B cell (primary cell): ENCODE measurements at regions not wholly inside any gene's neighbourhood (a gene's known extent, or its start where the extent isn't known, plus 50 kb on each side); places are given as distances from the start of the nearest gene placed in this dataset.

Experiments used
- ATAC-seq: fragments of 200-7000 bp; cut with Tn5 transposase; one replicate; pipeline ENCODE4 v1.10.0; 2021; ENCODE audit warnings: low read depth, mild to moderate bottlenecking, moderate number of reproducible peaks, moderate library complexity
- CTCF ChIA-PET: fragments of 350-600 bp; sonication (Branson Sonifier 250); formaldehyde crosslinking; loops from one replicate; lab custom pipeline; 2021; ENCODE audit warnings: antibody characterized with exemption, inconsistent platforms; lab: Charles Lee
- POLR2A ChIA-PET: fragments of 350-600 bp; sonication (Branson Sonifier 250); formaldehyde crosslinking; loops from one replicate; lab custom pipeline; 2021; ENCODE audit warnings: antibody characterized with exemption; lab: Charles Lee
- DNase-seq: peaks from one replicate; pipeline ENCODE4 v3.0.0; 2013
- H2AFZ ChIP-seq: 2 replicates; pipeline ENCODE4 v1.6.1; 2012; ENCODE audit warnings: mild to moderate bottlenecking, low read depth, low read length; ENCODE audit not compliant: insufficient read depth, poor library complexity, severe bottlenecking
- H3K27ac ChIP-seq, 2 donors: 1 replicate in 1 of 2; 2 replicates in 1 of 2; pipeline ENCODE4 v1.5.1; 2012 to 2013; ENCODE audit warnings: low read length in 2 of 2, mild to moderate bottlenecking in 2 of 2, moderate library complexity in 1 of 2
- H3K27me3 ChIP-seq, 4 experiments: fragments of 200-600 bp in 1 of 4; sonication (generic) in 1 of 4; replicated peaks in 1 of 4; 1 replicate in 2 of 4; 2 replicates in 2 of 4; pipeline versions ENCODE4 v1.6.1 to v1.7.0; 2013 to 2016; ENCODE audit warnings: low read length in 3 of 4, mild to moderate bottlenecking in 2 of 4, mixed read lengths in 1 of 4, moderate library complexity in 1 of 4; ENCODE audit not compliant: insufficient read depth in 4 of 4, control insufficient read depth in 3 of 4; ENCODE audit errors: control extremely low read depth in 1 of 4
- H3K36me3 ChIP-seq, 2 experiments: replicated peaks in 1 of 2; 1 replicate in 1 of 2; 2 replicates in 1 of 2; pipeline versions ENCODE4 v1.6.1 to v1.7.1; 2013; ENCODE audit warnings: low read length in 1 of 2; ENCODE audit not compliant: insufficient read depth in 2 of 2, control insufficient read depth in 1 of 2; ENCODE audit errors: control extremely low read depth in 1 of 2, extremely low read depth in 1 of 2
- H3K4me1 ChIP-seq, 2 donors: fragments of 200-600 bp in 1 of 2; sonication (generic) in 1 of 2; 1 replicate in 1 of 2; 2 replicates in 1 of 2; pipeline versions ENCODE4 v1.5.1 to v1.6.1; 2013 to 2017; ENCODE audit warnings: low read length in 2 of 2; ENCODE audit not compliant: control insufficient read depth in 2 of 2, insufficient read depth in 2 of 2
- H3K4me2 ChIP-seq: replicated peaks from 2 replicates; pipeline ENCODE3; 2012; ENCODE audit warnings: mild to moderate bottlenecking, low read depth, low read length; ENCODE audit not compliant: poor library complexity, severe bottlenecking
- H3K4me3 ChIP-seq, 5 experiments: fragments of 200-600 bp in 1 of 5; sonication (generic) in 1 of 5; 1 replicate in 3 of 5; 2 replicates in 2 of 5; pipeline versions ENCODE4 v1.5.1 to v1.7.0; 2011 to 2016; ENCODE audit warnings: low read length in 4 of 5, mild to moderate bottlenecking in 4 of 5, low read depth in 2 of 5, control low read depth in 1 of 5, moderate library complexity in 1 of 5; ENCODE audit not compliant: insufficient read depth in 1 of 5; ENCODE audit errors: control extremely low read depth in 1 of 5, extremely low read depth in 1 of 5
- H3K79me2 ChIP-seq: fragments of 200-600 bp; sonication (generic); one replicate; pipeline ENCODE4 v1.6.0; 2016; ENCODE audit warnings: low read length; ENCODE audit not compliant: control insufficient read depth, insufficient read depth
- H3K9ac ChIP-seq: fragments of 200-600 bp; sonication (generic); 2 replicates; pipeline ENCODE4 v1.6.1; 2017; ENCODE audit warnings: mild to moderate bottlenecking, low read length, moderate library complexity
- H3K9me3 ChIP-seq, 3 donors: one replicate each; pipeline versions ENCODE4 v1.6.1 to v1.7.1; 2013; ENCODE audit warnings: low read length in 2 of 3; ENCODE audit not compliant: control insufficient read depth in 2 of 3, insufficient read depth in 1 of 3; ENCODE audit errors: control extremely low read depth in 1 of 3
- H4K20me1 ChIP-seq: 2 replicates; pipeline ENCODE4 v1.6.0; 2012; ENCODE audit warnings: mild to moderate bottlenecking, low read length; ENCODE audit not compliant: insufficient read depth, control insufficient read depth, poor library complexity, severe bottlenecking
- H3K27ac Mint-ChIP-seq: one replicate; pipeline ENCODE4 v1.8.0; 2021; ENCODE audit warnings: mixed read lengths
- H3K27me3 Mint-ChIP-seq: one replicate; pipeline ENCODE4 v1.8.0; 2021; ENCODE audit warnings: mixed read lengths
- H3K4me1 Mint-ChIP-seq: one replicate; pipeline ENCODE4 v1.8.0; 2021; ENCODE audit warnings: mixed read lengths
- H3K4me3 Mint-ChIP-seq: one replicate; pipeline ENCODE4 v1.8.0; 2021; ENCODE audit warnings: mixed read lengths
- H3K9me3 Mint-ChIP-seq: one replicate; pipeline ENCODE4 v1.8.0; 2022; ENCODE audit warnings: mixed read lengths; ENCODE audit not compliant: insufficient read depth
- EZH2 ChIP-seq: IDR thresholded peaks from 2 replicates; pipeline ENCODE4 v1.6.1; 2012; ENCODE audit warnings: borderline replicate concordance, low read depth, mild to moderate bottlenecking, moderate library complexity, low read length; ENCODE audit not compliant: insufficient read depth, poor library complexity, severe bottlenecking
- WGBS: methylation state at CpG from one replicate; pipeline ENCODE4 v1.1.5; 2013; ENCODE audit warnings: missing lambda C conversion rate; ENCODE audit not compliant: insufficient coverage; 5-methylcytosine and 5-hydroxymethylcytosine counted together
- intact Hi-C: fragments of 100-400 bp; cut with micrococcal nuclease; formaldehyde crosslinking; loops from one replicate; pipeline ENCODE4 v1.10.0; 2022
- TF ChIP-seq, protein P1 (sequence below): fragments of 200-600 bp; IDR thresholded peaks from one replicate; pipeline ENCODE4 v1.8.0; 2022; ENCODE audit warnings: antibody characterized with exemption, mild to moderate bottlenecking

GRCh38 chr1:81414488-81415015, 386.2 kb upstream of the ADGRL2 start:
- Histone ChIP-seq H3K9ac (no peak overlapping the region), H3K27ac (no peak overlapping the region), H3K4me3 (no peak overlapping the region), H3K9me3 (no peaks in the 10 kb centered on the region), H3K79me2 (no peaks in the 10 kb centered on the region), H3K27me3 (no peaks in the 10 kb centered on the region), H2AFZ (no peak overlapping the region), H3K36me3 (no peaks in the 10 kb centered on the region), H3K4me1 (no peaks in the 10 kb centered on the region), H4K20me1 (no peaks in the 10 kb centered on the region), H3K4me2 (no peak overlapping the region)
- TF ChIP-seq EZH2, result no peak
- TF ChIP-seq, protein P1, sequence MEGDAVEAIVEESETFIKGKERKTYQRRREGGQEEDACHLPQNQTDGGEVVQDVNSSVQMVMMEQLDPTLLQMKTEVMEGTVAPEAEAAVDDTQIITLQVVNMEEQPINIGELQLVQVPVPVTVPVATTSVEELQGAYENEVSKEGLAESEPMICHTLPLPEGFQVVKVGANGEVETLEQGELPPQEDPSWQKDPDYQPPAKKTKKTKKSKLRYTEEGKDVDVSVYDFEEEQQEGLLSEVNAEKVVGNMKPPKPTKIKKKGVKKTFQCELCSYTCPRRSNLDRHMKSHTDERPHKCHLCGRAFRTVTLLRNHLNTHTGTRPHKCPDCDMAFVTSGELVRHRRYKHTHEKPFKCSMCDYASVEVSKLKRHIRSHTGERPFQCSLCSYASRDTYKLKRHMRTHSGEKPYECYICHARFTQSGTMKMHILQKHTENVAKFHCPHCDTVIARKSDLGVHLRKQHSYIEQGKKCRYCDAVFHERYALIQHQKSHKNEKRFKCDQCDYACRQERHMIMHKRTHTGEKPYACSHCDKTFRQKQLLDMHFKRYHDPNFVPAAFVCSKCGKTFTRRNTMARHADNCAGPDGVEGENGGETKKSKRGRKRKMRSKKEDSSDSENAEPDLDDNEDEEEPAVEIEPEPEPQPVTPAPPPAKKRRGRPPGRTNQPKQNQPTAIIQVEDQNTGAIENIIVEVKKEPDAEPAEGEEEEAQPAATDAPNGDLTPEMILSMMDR, result no peak
- no peaks in the 10 kb centered on the region for H3K9me3 Mint-ChIP-seq
- H3K27me3 Mint-ChIP-seq, result no peaks in the 10 kb centered on the region
- CTCF ChIA-PET, result no interaction called here
- no peak for ATAC-seq
- no peak overlapping the region for H3K4me3 Mint-ChIP-seq
- intact Hi-C loops, result no loop called here
- POLR2A ChIA-PET, result no interaction called here
- WGBS, result 19% methylated on average over 9 of the region's 10 CpGs
- H3K27ac Mint-ChIP-seq, result no peak overlapping the region
- no peak for DNase-seq
- no peaks in the 10 kb centered on the region for H3K4me1 Mint-ChIP-seq

DNA sequence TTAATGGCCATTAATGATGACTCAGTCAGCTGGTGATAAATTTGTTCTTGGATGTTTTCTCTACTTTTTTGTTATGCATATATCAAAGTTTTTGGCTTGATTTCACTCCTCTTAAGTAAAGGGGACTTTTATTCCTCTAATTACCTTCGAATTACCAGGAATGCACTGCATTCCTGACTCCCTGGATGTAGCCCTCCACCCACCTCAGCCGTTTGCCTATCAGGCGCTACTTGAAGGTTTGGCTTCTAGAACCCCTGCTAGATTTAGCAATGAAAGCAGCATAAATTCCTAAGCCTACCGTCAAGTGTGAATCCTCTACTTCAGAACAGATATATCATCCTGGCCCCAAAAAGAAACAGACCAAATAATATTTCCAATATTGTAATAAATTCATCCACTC, 387.8 kb upstream of the ADGRL2 start:
- H2AFZ ChIP-seq, result no peak overlapping the region
- no peak overlapping the region for H3K4me3 ChIP-seq
- H3K36me3 ChIP-seq, result no peaks in the 10 kb centered on the region
- no peak overlapping the region for H3K27ac ChIP-seq
- no peaks in the 10 kb centered on the region for H3K27me3 ChIP-seq
- no peaks in the 10 kb centered on the region for H3K27me3 Mint-ChIP-seq
- H3K4me1 Mint-ChIP-seq, result no peaks in the 10 kb centered on the region
- ATAC-seq (no peak), DNase-seq (no peak)
- H3K27ac Mint-ChIP-seq, result no peak overlapping the region
- no peaks in the 10 kb centered on the region for H3K9me3 ChIP-seq
- no peaks in the 10 kb centered on the region for H3K4me1 ChIP-seq
- H3K9ac ChIP-seq, result no peak overlapping the region
- POLR2A ChIA-PET, result no interaction called here
- no peak overlapping the region for H3K4me2 ChIP-seq
- no peaks in the 10 kb centered on the region for H4K20me1 ChIP-seq
- TF ChIP-seq, protein P1, result no peak
- no peak for TF ChIP-seq EZH2
- 87% methylated on average over 4 of the region's 4 CpGs for WGBS
- no peak overlapping the region for H3K4me3 Mint-ChIP-seq
- no peaks in the 10 kb centered on the region for H3K79me2 ChIP-seq
- intact Hi-C loops, result no loop called here
- CTCF ChIA-PET, result no interaction called here
- no peaks in the 10 kb centered on the region for H3K9me3 Mint-ChIP-seq
